ENCODE measurements at regions not wholly inside any gene's neighbourhood (a gene's known extent, or its start where the extent isn't known, plus 50 kb on each side); places are given as distances from the start of the nearest gene placed in this dataset.

- H3K27ac ChIP-seq (ENCODE audit: control insufficient read depth, insufficient read depth) = no peak overlapping the region
- H3K4me2 ChIP-seq (ENCODE audit: control insufficient read depth, insufficient read depth) = no peak overlapping the region
- DNase-seq (ENCODE audit: low read depth, low spot score) = no peak
- WGBS (ENCODE audit: insufficient coverage, insufficient replicate concordance, low lambda C conversion rate, missing lambda C conversion rate) = 28% methylated on average over 2 of the region's 2 CpGs
- no peaks in the 10 kb centered on the region for H4K20me1 ChIP-seq (ENCODE audit: control insufficient read depth, insufficient read depth)
- H3K9me3 ChIP-seq (replicated peaks; ENCODE audit: control insufficient read depth, insufficient read depth, low read length) = no peaks in the 10 kb centered on the region
- BruUV-seq (replicated peaks) = no TSS peak
- SMC1A ChIA-PET (ENCODE audit: uncharacterized antibody, unreplicated experiment) = no interaction called here
- H2AFZ ChIP-seq (ENCODE audit: control insufficient read depth, low read depth, low read length) = no peak overlapping the region
- POLR2A ChIA-PET = no interaction called here
- no peak overlapping the region for H3K4me3 ChIP-seq
- H3K4me1 ChIP-seq (ENCODE audit: control insufficient read depth, insufficient read depth, low read length) = no peaks in the 10 kb centered on the region
- intact Hi-C loops (cut with micrococcal nuclease; ENCODE audit: unreplicated experiment) = no loop called here
- H3K79me2 ChIP-seq (ENCODE audit: control insufficient read depth, insufficient read depth, low read length) = no peaks in the 10 kb centered on the region
- no peaks in the 10 kb centered on the region for H3K36me3 ChIP-seq (ENCODE audit: control insufficient read depth in 2 of 2, insufficient read depth in 2 of 2, low read length in 1 of 2)
- H3K9ac ChIP-seq (ENCODE audit: control insufficient read depth, insufficient read depth, low read length) = no peak overlapping the region
- no peaks in the 10 kb centered on the region for H3K27me3 ChIP-seq (replicated peaks in 1 of 2; ENCODE audit: control insufficient read depth in 2 of 2, insufficient read depth in 2 of 2, low read length in 1 of 2)
- in situ Hi-C loops (cut with MboI) = no loop called here
- RAD21 ChIA-PET (ENCODE audit: unreplicated experiment) = no interaction called here
- no peak for FAIRE-seq
- CTCF ChIA-PET = no interaction called here
- no peak for ATAC-seq
- TF ChIP-seq ZNF217 (IDR thresholded peaks at IDR 0.05) = no peak
- no peak for TF ChIP-seq SKIL (IDR thresholded peaks at IDR 0.05; ENCODE audit: low read depth, poor library complexity, severe bottlenecking)
- TF ChIP-seq ZNF207 (IDR thresholded peaks at IDR 0.05; ENCODE audit: borderline replicate concordance) = no peak
- no peak for TF ChIP-seq NFIC (IDR thresholded peaks at IDR 0.05; ENCODE audit: low read depth, low read length)
- TF ChIP-seq CHD2 (IDR thresholded peaks at IDR 0.05; ENCODE audit: borderline replicate concordance, low read depth, low read length) = no peak
- no peak for TF ChIP-seq CUX1 (IDR thresholded peaks at IDR 0.05; ENCODE audit: insufficient replicate concordance, low read depth, low read length)
- TF ChIP-seq PBX3 (IDR thresholded peaks at IDR 0.05; ENCODE audit: insufficient replicate concordance, low read depth, low read length) = no peak
- TF ChIP-seq ZBTB40 (IDR thresholded peaks at IDR 0.05; ENCODE audit: borderline replicate concordance) = no peak
Observed at GRCh38 chr4:43457866-43458265, 565.4 kb downstream of the GRXCR1 start.

Data from GM12878 (cell line).